GM12878 (cell line): ENCODE measurements at regions not wholly inside any gene's neighbourhood (a gene's known extent, or its start where the extent isn't known, plus 50 kb on each side); places are given as distances from the start of the nearest gene placed in this dataset.
A peak's percentile ranks its signal among the peaks of the same experiment; 100 is the strongest.

Source experiments
- ATAC-seq: fragments of 200-7000 bp; cut with Tn5 transposase; 3 replicates; pipeline ENCODE4 v1.9.1; 2020; ENCODE audit warnings: mild to moderate bottlenecking, moderate library complexity
- BruUV-seq: library from RNA; stranded (reverse); fragments of 400-500 nt; replicated peaks from 2 replicates; lab custom pipeline; 2021; lab: Mats Ljungman, UMichigan
- CTCF ChIA-PET: fragments of 300-600 bp; sonication (Branson Sonifier 250); formaldehyde crosslinking; extraction: SDS; loops from one replicate; lab custom pipeline; 2021; ENCODE audit warnings: inconsistent platforms; lab: Yijun Ruan, JAX
- POLR2A ChIA-PET: fragments of 350-600 bp; formaldehyde crosslinking; extraction: SDS; loops from one replicate; lab custom pipeline; 2021; ENCODE audit warnings: inconsistent platforms; lab: Charles Lee
- RAD21 ChIA-PET: fragments of 300-600 bp; sonication (Branson Sonifier 250); formaldehyde crosslinking; loops from one replicate; lab custom pipeline; 2023; ENCODE audit warnings: antibody characterized with exemption; ENCODE audit not compliant: unreplicated experiment; lab: Charles Lee
- SMC1A ChIA-PET: fragments of 300-600 bp; sonication (Branson Sonifier 250); formaldehyde crosslinking; loops from one replicate; lab custom pipeline; 2023; ENCODE audit not compliant: unreplicated experiment, uncharacterized antibody; lab: Charles Lee
- DNase-seq: peaks from one replicate; pipeline ENCODE4 v3.0.0-alpha.2; 2011; ENCODE audit warnings: low read depth, low spot score
- FAIRE-seq: peaks from 3 replicates; lab custom pipeline; 2011; peaks lifted over from hg19 to GRCh38; lab: Jason Lieb, UNC
- H2AFZ ChIP-seq: 2 replicates; pipeline ENCODE4 v1.6.0; 2011; ENCODE audit warnings: low read depth, low read length, control low read depth; ENCODE audit not compliant: control insufficient read depth
- H3K27ac ChIP-seq: 2 replicates; pipeline ENCODE4 v1.5.1; 2011; ENCODE audit warnings: control low read depth; ENCODE audit not compliant: control insufficient read depth, insufficient read depth
- H3K27me3 ChIP-seq, 2 experiments: replicated peaks in 1 of 2; 2 replicates each; pipeline versions ENCODE4 v1.6.0 to v1.6.1; 2011; ENCODE audit warnings: low read length in 1 of 2; ENCODE audit not compliant: control insufficient read depth in 2 of 2, insufficient read depth in 2 of 2
- H3K36me3 ChIP-seq, 2 experiments: 2 replicates each; pipeline ENCODE4 v1.5.1; 2011; ENCODE audit warnings: low read length in 1 of 2; ENCODE audit not compliant: control insufficient read depth in 2 of 2, insufficient read depth in 2 of 2
- H3K4me1 ChIP-seq: 2 replicates; pipeline ENCODE4 v1.6.1; 2011; ENCODE audit warnings: mild to moderate bottlenecking, low read length, moderate library complexity, mixed read lengths; ENCODE audit not compliant: control insufficient read depth, insufficient read depth
- H3K4me2 ChIP-seq: 2 replicates; pipeline ENCODE4 v1.6.0; 2011; ENCODE audit warnings: control low read depth; ENCODE audit not compliant: control insufficient read depth, insufficient read depth
- H3K4me3 ChIP-seq: fragments of 200-600 bp; sonication (generic); 2 replicates; pipeline ENCODE4 v1.5.1; 2016
- H3K79me2 ChIP-seq: 2 replicates; pipeline ENCODE4 v1.6.0; 2011; ENCODE audit warnings: low read length; ENCODE audit not compliant: control insufficient read depth, insufficient read depth
- H3K9ac ChIP-seq: 2 replicates; pipeline ENCODE4 v1.8.0; 2011; ENCODE audit warnings: low read length, control low read depth, mixed read lengths; ENCODE audit not compliant: control insufficient read depth, insufficient read depth
- H3K9me3 ChIP-seq: replicated peaks from 3 replicates; pipeline ENCODE4 v1.5.1; 2011; ENCODE audit warnings: mild to moderate bottlenecking, low read length; ENCODE audit not compliant: control insufficient read depth, insufficient read depth
- H4K20me1 ChIP-seq: 2 replicates; pipeline ENCODE4 v1.6.0; 2011; ENCODE audit not compliant: control insufficient read depth, insufficient read depth
- FOS ChIP-seq: IDR thresholded peaks from 3 replicates; pipeline ENCODE4 v1.6.1; 2011; ENCODE audit warnings: borderline replicate concordance; ENCODE audit not compliant: insufficient read length; ENCODE audit errors: extremely low read depth
- IRF3 ChIP-seq: fragments of 450-650 bp; IDR thresholded peaks from 2 replicates; pipeline ENCODE4 v1.6.1; 2014; ENCODE audit warnings: mild to moderate bottlenecking
- KAT2A ChIP-seq: conservative IDR thresholded peaks from 2 replicates; pipeline ENCODE4 v1.6.1; 2011; ENCODE audit warnings: low read depth, low read length; ENCODE audit not compliant: control insufficient read depth
- KLF5 ChIP-seq: fragments of 450-650 bp; IDR thresholded peaks from 2 replicates; pipeline ENCODE4 v1.6.1; 2014; ENCODE audit warnings: mild to moderate bottlenecking; ENCODE audit not compliant: partially characterized antibody
- NFXL1 ChIP-seq: fragments of 450-650 bp; IDR thresholded peaks from 2 replicates; pipeline ENCODE4 v1.6.1; 2017; ENCODE audit warnings: antibody characterized with exemption, mild to moderate bottlenecking, borderline replicate concordance
- NKRF ChIP-seq: fragments of 450-650 bp; conservative IDR thresholded peaks from 2 replicates; pipeline ENCODE4 v1.6.1; 2017; ENCODE audit warnings: mild to moderate bottlenecking, moderate library complexity
- PBX3 ChIP-seq: IDR thresholded peaks from 2 replicates; pipeline ENCODE4 v1.6.1; 2011; ENCODE audit warnings: mild to moderate bottlenecking, low read depth, low read length, moderate library complexity; ENCODE audit not compliant: insufficient replicate concordance
- RAD21 ChIP-seq: IDR thresholded peaks from 2 replicates; pipeline ENCODE4 v1.6.1; 2011; ENCODE audit warnings: mild to moderate bottlenecking, low read depth, low read length, moderate library complexity; ENCODE audit not compliant: insufficient read depth
- SPI1 ChIP-seq: IDR thresholded peaks from 2 replicates; pipeline ENCODE4 v1.6.1; 2011; ENCODE audit warnings: low read depth, mild to moderate bottlenecking, low read length, moderate library complexity, borderline replicate concordance; ENCODE audit not compliant: insufficient read depth
- STAT1 ChIP-seq: fragments of 450-650 bp; conservative IDR thresholded peaks from 2 replicates; pipeline ENCODE4 v1.6.1; 2014; ENCODE audit warnings: antibody characterized with exemption, mild to moderate bottlenecking
- TBL1XR1 ChIP-seq: IDR thresholded peaks from 2 replicates; pipeline ENCODE4 v1.6.1; 2012; ENCODE audit warnings: low read depth, low read length, improper control_type of control experiment
- ZBTB11 ChIP-seq: fragments of 450-650 bp; formaldehyde crosslinking; IDR thresholded peaks from 2 replicates; pipeline ENCODE4 v1.5.0; 2022; ENCODE audit warnings: mild to moderate bottlenecking, missing genetic modification characterization
- ZNF207 ChIP-seq: fragments of 450-650 bp; IDR thresholded peaks from 2 replicates; pipeline ENCODE4 v1.6.1; 2014; ENCODE audit warnings: antibody characterized with exemption, mild to moderate bottlenecking, borderline replicate concordance
- WGBS: methylation state at CpG from one replicate; pipeline ENCODE4 v1.1.6; 2016; ENCODE audit warnings: low lambda C conversion rate; ENCODE audit not compliant: insufficient replicate concordance, insufficient coverage; ENCODE audit errors: missing lambda C conversion rate; 5-methylcytosine and 5-hydroxymethylcytosine counted together
- in situ Hi-C: fragments of 300-500 bp; cut with MboI; formaldehyde crosslinking; loops from 9 replicates; pipeline ENCODE4 v1.14.3; 2018; ENCODE audit warnings: mixed read lengths
- intact Hi-C: fragments of 100-400 bp; cut with micrococcal nuclease; formaldehyde crosslinking; loops from one replicate; pipeline ENCODE4 v1.14.2; 2022; ENCODE audit not compliant: unreplicated experiment

GRCh38 chr11:26227301-26227746 lies 104.6 kb upstream of the ANO3 start (continued):
- no peak for TF ChIP-seq FOS
- no peak for TF ChIP-seq ZBTB11 (CRISPR knock-in tag)
- no peak for TF ChIP-seq IRF3
- TF ChIP-seq RAD21, result peak; percentile 91

- FAIRE-seq (no peak), DNase-seq (no peak), ATAC-seq (no peak)
- Histone ChIP-seq H3K27ac (no peak overlapping the region), H3K79me2 (no peaks in the 10 kb centered on the region), H4K20me1 (no peaks in the 10 kb centered on the region), H3K36me3 (no peaks in the 10 kb centered on the region), H3K9me3 (no peaks in the 10 kb centered on the region), H3K27me3 (no peaks in the 10 kb centered on the region), H3K9ac (no peak overlapping the region), H3K4me2 (no peak overlapping the region), H3K4me3 (no peak overlapping the region), H2AFZ (no peak overlapping the region), H3K4me1 (no peaks in the 10 kb centered on the region)
- in situ Hi-C loops (no loop called here), intact Hi-C loops (loop anchor here (1.0 kb wide), 1 partner anchor 246 kb away; no protein-coding TSS in a partner anchor)
- ChIA-PET CTCF (interaction anchor here (0.6 to 3.1 kb wide), 6 partner anchors 9 to 248 kb away, joined by 3 to 34 read pairs (median 3); no protein-coding TSS in a partner anchor), RAD21 (interaction anchor here (1.0 to 2.1 kb wide), 4 partner anchors 13 to 247 kb away, joined by 3 to 13 read pairs (median 4); no protein-coding TSS in a partner anchor), POLR2A (no interaction called here), SMC1A (interaction anchor here (0.7 to 3.5 kb wide), 4 partner anchors 11 to 246 kb away, joined by 3 to 14 read pairs (median 4); no protein-coding TSS in a partner anchor)
- 0% methylated on average over 3 of the region's 3 CpGs for WGBS
- no TSS peak for BruUV-seq
- TF ChIP-seq PBX3 (no peak), ZNF207 (no peak), TBL1XR1 (no peak), NFXL1 (no peak), KLF5 (no peak), SPI1 (no peak), KAT2A (no peak), NKRF (no peak), STAT1 (no peak)
Measured at GRCh38 chr11:26227883-26228502, 103.9 kb upstream of the ANO3 start.
